ENCODE measurements at regions not wholly inside any gene's neighbourhood (a gene's known extent, or its start where the extent isn't known, plus 50 kb on each side); places are given as distances from the start of the nearest gene placed in this dataset.

DNA sequence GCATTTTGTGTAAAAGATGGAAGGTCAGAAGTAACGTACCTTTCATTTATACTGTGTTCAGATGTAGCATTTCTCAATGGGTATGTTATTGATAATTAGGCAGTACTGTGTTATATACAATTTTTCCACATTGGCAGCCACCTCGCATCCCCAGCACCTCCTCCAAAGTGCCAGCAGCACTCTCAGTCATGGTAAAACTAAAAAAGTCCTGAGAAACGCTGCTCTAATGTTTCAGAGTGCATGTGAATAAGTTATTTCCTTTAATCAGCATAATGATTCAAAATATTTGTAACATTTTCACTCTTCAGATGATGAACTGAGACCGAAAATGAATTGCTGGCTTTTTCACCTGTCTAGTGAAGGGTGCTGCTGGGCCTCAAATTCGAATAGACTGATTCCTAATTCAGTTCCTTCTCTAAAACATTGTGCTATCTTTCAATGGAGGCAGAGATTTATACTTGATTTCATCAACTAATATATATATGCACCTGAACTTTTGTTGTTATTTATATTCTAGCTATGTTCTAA lies 79.9 kb upstream of the ANKRD55 start:
- Histone ChIP-seq H3K4me3 (no peak overlapping the region), H3K27ac (no peak overlapping the region), H3K4me1 (ENCODE audit: control insufficient read depth in 1 of 2, low read depth in 2 of 2) (no peaks in the 10 kb centered on the region), H3K27me3 (replicated peaks; ENCODE audit: insufficient read depth) (no peaks in the 10 kb centered on the region), H3K36me3 (no peaks in the 10 kb centered on the region), H3K9me3 (no peaks in the 10 kb centered on the region)
- DNase-seq (ENCODE audit: low spot score), result no peak
- TF ChIP-seq, protein P1, sequence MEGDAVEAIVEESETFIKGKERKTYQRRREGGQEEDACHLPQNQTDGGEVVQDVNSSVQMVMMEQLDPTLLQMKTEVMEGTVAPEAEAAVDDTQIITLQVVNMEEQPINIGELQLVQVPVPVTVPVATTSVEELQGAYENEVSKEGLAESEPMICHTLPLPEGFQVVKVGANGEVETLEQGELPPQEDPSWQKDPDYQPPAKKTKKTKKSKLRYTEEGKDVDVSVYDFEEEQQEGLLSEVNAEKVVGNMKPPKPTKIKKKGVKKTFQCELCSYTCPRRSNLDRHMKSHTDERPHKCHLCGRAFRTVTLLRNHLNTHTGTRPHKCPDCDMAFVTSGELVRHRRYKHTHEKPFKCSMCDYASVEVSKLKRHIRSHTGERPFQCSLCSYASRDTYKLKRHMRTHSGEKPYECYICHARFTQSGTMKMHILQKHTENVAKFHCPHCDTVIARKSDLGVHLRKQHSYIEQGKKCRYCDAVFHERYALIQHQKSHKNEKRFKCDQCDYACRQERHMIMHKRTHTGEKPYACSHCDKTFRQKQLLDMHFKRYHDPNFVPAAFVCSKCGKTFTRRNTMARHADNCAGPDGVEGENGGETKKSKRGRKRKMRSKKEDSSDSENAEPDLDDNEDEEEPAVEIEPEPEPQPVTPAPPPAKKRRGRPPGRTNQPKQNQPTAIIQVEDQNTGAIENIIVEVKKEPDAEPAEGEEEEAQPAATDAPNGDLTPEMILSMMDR (IDR thresholded peaks at IDR 0.05), result no peak
- ATAC-seq (ENCODE audit: insufficient number of reproducible peaks, low FRiP score, low read depth), result no peak

DNA sequence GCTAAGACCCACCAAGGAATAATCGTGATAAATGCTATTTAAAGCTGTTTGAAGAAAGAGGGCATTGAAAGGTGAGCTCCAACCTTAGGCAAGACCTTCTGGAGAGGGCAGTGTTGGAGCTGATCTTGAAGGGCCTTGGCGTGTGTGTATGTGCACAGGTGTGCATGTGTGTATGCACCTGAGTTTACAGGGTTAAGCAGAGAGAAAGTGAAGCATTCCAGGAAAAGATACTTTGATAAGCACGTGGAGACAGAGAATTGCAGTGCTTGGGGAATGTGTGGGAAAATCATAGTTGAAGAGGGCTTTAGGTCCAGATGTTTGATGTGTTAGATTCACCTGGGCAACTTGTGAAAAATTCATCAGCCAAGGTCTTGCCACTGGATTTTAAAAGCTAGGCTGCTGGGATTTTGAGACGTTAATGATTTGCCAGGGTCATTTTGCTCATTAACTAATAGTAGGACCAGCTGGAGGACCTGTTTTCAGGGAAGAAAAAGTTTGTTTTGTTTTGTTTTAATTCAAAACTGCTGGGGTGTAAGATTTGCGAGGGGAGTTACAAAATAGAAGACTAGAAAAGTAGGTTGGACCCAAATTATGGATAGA lies 78.3 kb upstream of the ANKRD55 start:
- no peak for ATAC-seq (ENCODE audit: insufficient number of reproducible peaks, low FRiP score, low read depth)
- no peaks in the 10 kb centered on the region for H3K9me3 ChIP-seq
- TF ChIP-seq, protein P1 (IDR thresholded peaks at IDR 0.05), result no peak

DNA sequence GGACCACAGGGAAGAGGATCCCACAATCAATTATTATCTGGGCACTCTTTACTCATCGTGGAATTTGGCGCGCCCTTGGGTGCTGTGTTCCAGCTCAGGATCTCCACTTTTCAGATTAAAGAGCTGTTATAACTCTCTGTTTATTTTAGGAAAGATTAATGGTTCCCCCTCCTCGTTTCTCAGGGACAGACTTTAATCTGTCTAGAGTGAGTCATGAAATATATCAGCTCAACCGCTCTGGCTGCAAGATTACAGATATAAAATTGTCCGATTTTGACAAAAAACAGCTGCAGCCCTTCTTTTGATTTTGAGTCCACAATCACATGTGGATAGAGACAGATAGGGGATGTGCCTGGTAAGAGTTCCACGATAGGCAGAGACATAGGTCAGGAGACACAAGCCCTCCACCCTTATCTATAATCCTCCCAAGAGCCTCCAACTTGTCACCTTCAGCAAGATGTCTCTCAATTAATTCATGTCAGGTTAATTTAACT lies 77.6 kb upstream of the ANKRD55 start:
- no peaks in the 10 kb centered on the region for H3K27me3 ChIP-seq (replicated peaks; ENCODE audit: insufficient read depth)
- H3K9me3 ChIP-seq, result no peaks in the 10 kb centered on the region
- H3K27ac ChIP-seq, result no peak overlapping the region
- TF ChIP-seq, protein P1 (IDR thresholded peaks at IDR 0.05), result no peak
- ATAC-seq (ENCODE audit: insufficient number of reproducible peaks, low FRiP score, low read depth) (no peak), DNase-seq (ENCODE audit: low spot score) (no peak)
- no peaks in the 10 kb centered on the region for H3K4me1 ChIP-seq (ENCODE audit: control insufficient read depth in 1 of 2, low read depth in 2 of 2)
- H3K4me3 ChIP-seq, result no peak overlapping the region
- H3K36me3 ChIP-seq, result no peaks in the 10 kb centered on the region

More for the DNA sequence above, 78.3 kb upstream of the ANKRD55 start:
- Histone ChIP-seq H3K27ac (no peak overlapping the region), H3K27me3 (replicated peaks; ENCODE audit: insufficient read depth) (no peaks in the 10 kb centered on the region), H3K36me3 (no peaks in the 10 kb centered on the region), H3K4me3 (no peak overlapping the region), H3K4me1 (ENCODE audit: control insufficient read depth in 1 of 2, low read depth in 2 of 2) (no peaks in the 10 kb centered on the region)
- DNase-seq (ENCODE audit: low spot score), result no peak

DNA sequence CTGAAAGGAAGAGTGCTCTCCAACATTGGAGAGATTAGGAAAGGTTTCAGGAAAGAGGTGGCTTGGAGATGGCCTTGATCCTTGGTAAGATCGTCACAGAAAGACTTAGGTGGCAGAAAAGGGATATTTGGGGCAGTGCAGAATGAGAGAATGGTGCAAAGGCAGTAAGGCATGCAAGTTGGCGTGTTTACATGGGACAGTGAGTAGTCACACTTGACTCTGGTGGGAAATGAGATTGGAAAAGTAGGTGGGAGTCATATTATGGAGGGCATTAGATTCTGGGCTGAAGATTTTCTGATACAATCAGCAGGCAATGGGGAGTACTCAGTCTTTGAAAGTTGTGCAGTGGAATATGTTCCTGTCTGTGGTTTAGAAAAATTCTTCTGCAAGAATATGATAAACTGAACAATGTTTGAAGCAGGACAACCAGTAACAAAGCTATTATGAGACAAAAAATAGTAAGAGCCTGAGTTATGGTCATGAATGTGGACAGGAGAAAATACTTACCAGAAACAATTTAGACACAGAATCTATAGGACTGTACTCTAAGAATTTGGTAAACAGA lies 76.2 kb upstream of the ANKRD55 start:
- DNase-seq (ENCODE audit: low spot score) (no peak), ATAC-seq (ENCODE audit: insufficient number of reproducible peaks, low FRiP score, low read depth) (no peak)
- Histone ChIP-seq H3K4me3 (no peak overlapping the region), H3K27me3 (replicated peaks; ENCODE audit: insufficient read depth) (no peaks in the 10 kb centered on the region), H3K4me1 (ENCODE audit: control insufficient read depth in 1 of 2, low read depth in 2 of 2) (no peaks in the 10 kb centered on the region), H3K27ac (no peak overlapping the region), H3K9me3 (no peaks in the 10 kb centered on the region), H3K36me3 (no peaks in the 10 kb centered on the region)
- TF ChIP-seq, protein P1 (IDR thresholded peaks at IDR 0.05), result no peak

DNA sequence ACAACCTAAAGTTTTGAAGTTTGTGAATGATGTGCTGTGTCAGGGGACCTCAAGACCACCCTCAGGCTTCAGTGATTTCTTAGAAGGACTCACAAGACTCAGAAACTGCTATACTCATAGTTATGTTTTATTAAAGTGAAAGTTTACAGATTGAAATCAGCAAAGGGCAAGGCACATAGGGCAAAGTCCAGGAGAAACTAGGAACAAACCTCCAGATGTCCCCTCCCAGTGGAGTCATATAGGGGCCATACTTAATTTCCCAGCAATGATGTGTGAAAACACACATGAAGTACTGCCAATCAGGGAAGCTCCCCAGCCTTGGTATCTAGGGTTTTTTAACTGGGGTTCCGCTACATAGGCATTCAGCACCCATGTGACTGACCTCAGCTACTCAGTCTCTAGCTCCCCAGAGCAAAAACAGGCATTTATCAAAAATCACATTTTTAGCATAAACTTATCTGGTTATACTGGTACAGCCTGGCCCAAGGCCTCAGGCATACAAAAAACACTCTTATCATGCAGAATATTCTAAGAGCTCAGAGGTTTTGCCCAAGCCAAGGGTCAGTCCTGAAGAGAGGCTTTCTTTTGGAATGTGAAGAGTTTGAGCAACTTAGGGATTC lies 74.7 kb upstream of the ANKRD55 start:
- ATAC-seq (ENCODE audit: insufficient number of reproducible peaks, low FRiP score, low read depth) (no peak), DNase-seq (ENCODE audit: low spot score) (no peak)
- H3K4me1 ChIP-seq (ENCODE audit: control insufficient read depth in 1 of 2, low read depth in 2 of 2), result no peaks in the 10 kb centered on the region
- H3K27me3 ChIP-seq (replicated peaks; ENCODE audit: insufficient read depth), result no peaks in the 10 kb centered on the region
- no peaks in the 10 kb centered on the region for H3K36me3 ChIP-seq
- H3K27ac ChIP-seq, result no peak overlapping the region
- TF ChIP-seq, protein P1 (IDR thresholded peaks at IDR 0.05), result no peak
- no peak overlapping the region for H3K4me3 ChIP-seq
- H3K9me3 ChIP-seq, result no peaks in the 10 kb centered on the region

All from thoracic aorta (tissue), 2 donors.